ENCODE measurements at regions not wholly inside any gene's neighbourhood (a gene's known extent, or its start where the extent isn't known, plus 50 kb on each side); places are given as distances from the start of the nearest gene placed in this dataset.

DNA sequence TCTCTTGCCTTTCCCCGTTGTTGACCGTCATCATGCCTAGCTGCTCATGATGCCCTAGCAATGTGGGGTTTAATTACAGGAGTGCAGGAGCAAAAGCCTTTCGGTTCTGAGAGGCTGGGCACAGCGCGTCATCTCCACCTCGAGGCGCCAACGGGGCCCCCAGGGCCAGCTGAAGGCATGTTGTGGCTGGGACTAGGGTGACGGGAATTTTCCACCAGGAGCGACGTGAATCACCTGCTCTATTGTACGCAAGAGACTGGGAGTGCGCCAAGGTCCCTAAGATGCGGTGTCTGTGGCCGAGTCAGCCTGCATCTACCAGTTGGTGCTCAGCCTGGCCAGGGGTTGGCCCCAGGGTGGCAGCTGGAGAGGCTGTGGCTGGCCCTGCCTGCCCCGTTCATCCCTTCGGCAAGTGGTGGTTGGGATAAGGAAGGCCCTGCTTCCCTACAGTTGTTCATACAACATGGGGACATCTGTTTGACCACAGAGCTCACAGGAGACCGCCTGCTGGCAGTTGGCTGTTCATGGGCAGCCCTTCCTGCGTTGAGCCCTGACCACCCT lies 1175.6 kb downstream of the BRD1 start:
- Histone ChIP-seq H3K27ac (no peak overlapping the region), H3K4me3 (no peak overlapping the region), H3K36me3 (replicated peaks in 1 of 2) (no peaks in the 10 kb centered on the region), H3K4me1 (replicated peaks in 1 of 2) (no peaks in the 10 kb centered on the region), H3K9me3 (replicated peaks in 1 of 3) (no peaks in the 10 kb centered on the region), H3K27me3 (no peaks in the 10 kb centered on the region)
- 87 to 94% (median 91%) methylated on average over 11 to 19 of the region's 19 CpGs for WGBS, 4 donors
- intact Hi-C loops (cut with DNase I): no loop called here
- TF ChIP-seq, protein P1, sequence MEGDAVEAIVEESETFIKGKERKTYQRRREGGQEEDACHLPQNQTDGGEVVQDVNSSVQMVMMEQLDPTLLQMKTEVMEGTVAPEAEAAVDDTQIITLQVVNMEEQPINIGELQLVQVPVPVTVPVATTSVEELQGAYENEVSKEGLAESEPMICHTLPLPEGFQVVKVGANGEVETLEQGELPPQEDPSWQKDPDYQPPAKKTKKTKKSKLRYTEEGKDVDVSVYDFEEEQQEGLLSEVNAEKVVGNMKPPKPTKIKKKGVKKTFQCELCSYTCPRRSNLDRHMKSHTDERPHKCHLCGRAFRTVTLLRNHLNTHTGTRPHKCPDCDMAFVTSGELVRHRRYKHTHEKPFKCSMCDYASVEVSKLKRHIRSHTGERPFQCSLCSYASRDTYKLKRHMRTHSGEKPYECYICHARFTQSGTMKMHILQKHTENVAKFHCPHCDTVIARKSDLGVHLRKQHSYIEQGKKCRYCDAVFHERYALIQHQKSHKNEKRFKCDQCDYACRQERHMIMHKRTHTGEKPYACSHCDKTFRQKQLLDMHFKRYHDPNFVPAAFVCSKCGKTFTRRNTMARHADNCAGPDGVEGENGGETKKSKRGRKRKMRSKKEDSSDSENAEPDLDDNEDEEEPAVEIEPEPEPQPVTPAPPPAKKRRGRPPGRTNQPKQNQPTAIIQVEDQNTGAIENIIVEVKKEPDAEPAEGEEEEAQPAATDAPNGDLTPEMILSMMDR (IDR thresholded peaks at IDR 0.05): no peak
- no peak for TF ChIP-seq POLR2A (IDR thresholded peaks at IDR 0.05)
- DNase-seq: no peak

DNA sequence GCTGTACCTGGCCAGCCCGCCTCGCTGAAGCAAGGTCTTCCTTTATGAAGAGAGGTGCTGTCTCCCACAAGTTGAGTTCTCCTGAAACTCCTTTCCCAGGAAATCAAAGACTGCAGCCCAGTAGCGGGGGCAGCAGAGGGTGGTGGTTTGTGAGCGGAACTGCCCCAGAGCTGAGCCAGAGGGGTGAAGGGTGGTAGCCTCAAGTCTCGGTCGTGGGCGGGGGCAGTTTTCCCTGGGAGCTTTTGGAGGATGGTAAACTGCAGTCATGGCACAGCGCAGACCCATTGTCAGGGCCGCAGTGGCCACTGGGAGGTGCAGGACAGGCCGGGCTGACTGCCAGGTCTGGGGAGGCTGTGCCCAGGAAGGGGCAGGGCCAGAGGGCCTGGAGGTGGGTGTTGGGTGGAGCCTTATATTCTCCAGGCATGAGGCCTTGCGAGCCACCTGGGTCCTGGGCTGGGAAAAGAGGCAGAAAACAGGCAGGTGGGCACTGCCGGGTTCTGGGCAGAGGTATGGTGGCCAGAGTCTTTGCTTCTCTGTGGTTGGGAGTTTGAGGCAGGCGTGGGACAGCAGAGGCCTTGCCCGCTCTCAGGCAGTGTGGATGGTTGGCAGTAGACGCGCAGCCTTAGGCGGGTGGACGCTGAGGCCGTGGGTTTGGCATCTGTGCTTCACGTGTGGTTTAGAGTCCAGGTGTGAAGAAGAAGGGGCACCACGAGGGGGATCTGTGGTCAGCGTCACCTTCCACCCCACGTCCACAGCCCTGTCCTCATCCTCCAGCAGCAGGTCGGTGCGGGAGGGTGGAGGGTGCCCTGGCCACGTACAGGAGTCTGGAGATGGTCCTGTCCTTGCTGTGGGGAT lies 1176.4 kb downstream of the BRD1 start:
- Histone ChIP-seq H3K36me3 (replicated peaks in 1 of 2) (no peaks in the 10 kb centered on the region), H3K27ac (no peak overlapping the region), H3K27me3 (no peaks in the 10 kb centered on the region), H3K9me3 (replicated peaks in 1 of 3) (no peaks in the 10 kb centered on the region), H3K4me1 (replicated peaks in 1 of 2) (no peaks in the 10 kb centered on the region), H3K4me3 (no peak overlapping the region)
- DNase-seq: no peak
- 75 to 86% (median 82%) methylated on average over 12 to 26 of the region's 26 CpGs for WGBS, 4 donors
- TF ChIP-seq POLR2A (IDR thresholded peaks at IDR 0.05): no peak
- TF ChIP-seq, protein P1 (IDR thresholded peaks at IDR 0.05): no peak
- intact Hi-C loops (cut with DNase I): no loop called here

DNA sequence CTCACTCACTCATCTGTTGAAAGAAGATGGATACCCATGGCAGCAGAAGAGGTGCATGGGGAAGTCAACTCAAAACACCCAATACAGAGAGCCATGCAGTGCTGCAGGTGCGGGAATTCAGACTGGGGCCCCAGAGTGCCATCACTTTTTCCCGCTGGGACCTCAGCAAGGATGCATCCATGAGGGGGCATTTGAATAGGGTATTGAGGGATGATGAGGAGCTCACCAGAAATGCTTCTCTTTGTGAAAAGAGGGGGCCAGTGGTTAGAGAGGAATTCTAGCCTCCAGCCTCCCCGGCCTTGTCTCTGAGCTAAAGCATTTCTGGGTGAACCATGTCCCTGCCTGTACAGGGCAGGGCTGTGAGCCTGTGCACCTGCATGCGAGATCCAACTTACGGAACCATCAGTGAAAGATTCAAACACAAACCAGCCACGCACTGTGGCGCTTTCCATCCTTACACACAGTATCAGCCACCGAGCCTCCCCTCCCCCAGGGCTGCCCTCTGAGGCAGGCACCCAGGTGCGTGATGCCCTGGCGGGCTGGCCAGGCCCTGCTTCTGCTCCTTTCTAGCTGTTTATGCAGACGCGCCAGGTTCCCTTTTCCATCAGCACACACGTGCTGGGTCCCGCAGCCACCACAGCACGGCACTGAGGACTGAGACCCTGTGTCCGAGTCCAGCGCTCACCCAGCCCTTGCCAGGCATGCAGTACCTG lies 1177.2 kb downstream of the BRD1 start:
- Histone ChIP-seq H3K36me3 (replicated peaks in 1 of 2) (no peaks in the 10 kb centered on the region), H3K4me3 (no peak overlapping the region), H3K4me1 (replicated peaks in 1 of 2) (no peaks in the 10 kb centered on the region), H3K9me3 (replicated peaks in 1 of 3) (no peaks in the 10 kb centered on the region), H3K27ac (no peak overlapping the region), H3K27me3 (no peaks in the 10 kb centered on the region)
- TF ChIP-seq POLR2A (IDR thresholded peaks at IDR 0.05): no peak
- TF ChIP-seq, protein P1 (IDR thresholded peaks at IDR 0.05): no peak
- 84 to 90% (median 87%) methylated on average over 11 to 17 of the region's 17 CpGs for WGBS, 4 donors
- DNase-seq: no peak
- intact Hi-C loops (cut with DNase I): no loop called here

DNA sequence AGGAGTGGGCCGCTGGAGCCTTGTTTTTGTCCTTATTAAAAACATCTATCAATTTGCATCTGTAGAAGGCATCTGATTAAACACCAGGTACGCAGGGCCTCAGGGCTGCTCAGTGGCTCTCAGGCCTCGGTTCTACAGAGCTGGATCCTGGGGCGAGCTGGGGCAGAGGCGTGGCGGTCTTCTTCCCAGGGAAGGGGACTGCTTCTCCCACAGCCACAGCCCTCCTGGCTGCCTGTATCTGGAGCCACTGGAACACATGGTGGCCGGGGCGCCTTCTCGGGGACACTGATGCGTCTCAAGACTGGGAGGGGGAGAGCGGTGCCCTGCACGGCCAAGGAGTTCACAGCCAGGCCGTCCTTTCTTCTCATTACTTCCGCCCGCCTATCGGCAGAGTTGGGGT lies 1178.2 kb downstream of the BRD1 start:
- H3K36me3 ChIP-seq (replicated peaks in 1 of 2): no peaks in the 10 kb centered on the region
- H3K9me3 ChIP-seq (replicated peaks in 1 of 3): no peaks in the 10 kb centered on the region
- TF ChIP-seq, protein P1 (IDR thresholded peaks at IDR 0.05): no peak
- no peak for TF ChIP-seq POLR2A (IDR thresholded peaks at IDR 0.05)
- H3K27ac ChIP-seq: no peak overlapping the region
- no peaks in the 10 kb centered on the region for H3K4me1 ChIP-seq (replicated peaks in 1 of 2)
- H3K4me3 ChIP-seq: no peak overlapping the region
- intact Hi-C loops (cut with DNase I): no loop called here
- 63 to 84% (median 77%) methylated on average over 9 to 16 of the region's 16 CpGs for WGBS, 4 donors
- H3K27me3 ChIP-seq: no peaks in the 10 kb centered on the region
- DNase-seq: no peak

All from adrenal gland (tissue), 9 donors.